ENCODE measurements at regions not wholly inside any gene's neighbourhood (a gene's known extent, or its start where the extent isn't known, plus 50 kb on each side); places are given as distances from the start of the nearest gene placed in this dataset.

DNA sequence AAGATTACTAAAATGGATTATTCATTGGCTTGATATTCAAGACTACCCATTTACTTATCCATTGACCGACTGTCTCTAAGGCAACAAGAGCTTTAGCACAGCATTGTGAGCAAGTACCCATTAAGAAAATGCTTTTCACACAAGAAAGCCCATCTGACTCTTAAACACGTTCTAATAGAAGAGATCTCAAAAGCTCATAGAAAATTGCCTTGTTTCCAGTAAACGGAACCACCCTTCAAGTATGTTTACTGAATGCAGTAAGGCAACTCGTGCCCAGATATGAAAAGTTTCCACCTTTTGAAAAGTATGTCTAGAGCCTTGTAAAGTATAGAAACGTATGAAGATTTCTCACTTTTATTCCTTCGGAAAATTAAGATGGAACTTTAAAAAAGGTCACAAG is 655.3 kb upstream of the ALCAM start:
- Histone ChIP-seq H3K4me2 (ENCODE audit: low read length) (no peak overlapping the region), H3K9ac (ENCODE audit: low read length) (no peak overlapping the region), H2AFZ (ENCODE audit: low read depth, low read length) (no peak overlapping the region)

DNA sequence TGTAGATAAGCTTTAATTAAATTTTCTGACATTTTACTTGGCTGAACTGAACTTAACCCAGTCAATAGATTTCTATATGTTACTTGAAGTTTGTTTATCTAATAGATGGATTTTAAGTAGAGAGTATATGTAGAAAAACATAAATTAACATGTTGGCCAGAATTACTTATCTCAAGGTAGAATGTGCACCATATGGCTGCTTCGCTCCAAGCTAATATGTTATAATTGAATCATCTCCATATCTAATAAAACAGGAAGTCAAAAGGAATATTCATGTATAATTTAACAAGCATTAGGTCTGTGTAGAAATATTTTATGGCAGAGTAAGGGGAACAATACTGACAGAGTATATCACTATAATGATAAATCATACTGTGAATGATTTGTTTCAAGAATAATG is 650.7 kb upstream of the ALCAM start:
- H3K36me3 ChIP-seq (ENCODE audit: insufficient read depth, low read length), result no peaks in the 10 kb centered on the region
- H3K27me3 ChIP-seq (ENCODE audit: insufficient read depth, low read depth, low read length), result no peaks in the 10 kb centered on the region
- no peak overlapping the region for H2AFZ ChIP-seq (ENCODE audit: low read depth, low read length)
- H3K9me2 ChIP-seq (ENCODE audit: insufficient read depth, low read length), result no peaks in the 10 kb centered on the region
- no peaks in the 10 kb centered on the region for H3F3A ChIP-seq (ENCODE audit: insufficient read depth, low read length, poor library complexity, severe bottlenecking)
- TF ChIP-seq EZH2 (IDR thresholded peaks at IDR 0.05; ENCODE audit: borderline replicate concordance, insufficient read depth, low read length, poor library complexity, severe bottlenecking), result no peak
- TF ChIP-seq, protein P1, sequence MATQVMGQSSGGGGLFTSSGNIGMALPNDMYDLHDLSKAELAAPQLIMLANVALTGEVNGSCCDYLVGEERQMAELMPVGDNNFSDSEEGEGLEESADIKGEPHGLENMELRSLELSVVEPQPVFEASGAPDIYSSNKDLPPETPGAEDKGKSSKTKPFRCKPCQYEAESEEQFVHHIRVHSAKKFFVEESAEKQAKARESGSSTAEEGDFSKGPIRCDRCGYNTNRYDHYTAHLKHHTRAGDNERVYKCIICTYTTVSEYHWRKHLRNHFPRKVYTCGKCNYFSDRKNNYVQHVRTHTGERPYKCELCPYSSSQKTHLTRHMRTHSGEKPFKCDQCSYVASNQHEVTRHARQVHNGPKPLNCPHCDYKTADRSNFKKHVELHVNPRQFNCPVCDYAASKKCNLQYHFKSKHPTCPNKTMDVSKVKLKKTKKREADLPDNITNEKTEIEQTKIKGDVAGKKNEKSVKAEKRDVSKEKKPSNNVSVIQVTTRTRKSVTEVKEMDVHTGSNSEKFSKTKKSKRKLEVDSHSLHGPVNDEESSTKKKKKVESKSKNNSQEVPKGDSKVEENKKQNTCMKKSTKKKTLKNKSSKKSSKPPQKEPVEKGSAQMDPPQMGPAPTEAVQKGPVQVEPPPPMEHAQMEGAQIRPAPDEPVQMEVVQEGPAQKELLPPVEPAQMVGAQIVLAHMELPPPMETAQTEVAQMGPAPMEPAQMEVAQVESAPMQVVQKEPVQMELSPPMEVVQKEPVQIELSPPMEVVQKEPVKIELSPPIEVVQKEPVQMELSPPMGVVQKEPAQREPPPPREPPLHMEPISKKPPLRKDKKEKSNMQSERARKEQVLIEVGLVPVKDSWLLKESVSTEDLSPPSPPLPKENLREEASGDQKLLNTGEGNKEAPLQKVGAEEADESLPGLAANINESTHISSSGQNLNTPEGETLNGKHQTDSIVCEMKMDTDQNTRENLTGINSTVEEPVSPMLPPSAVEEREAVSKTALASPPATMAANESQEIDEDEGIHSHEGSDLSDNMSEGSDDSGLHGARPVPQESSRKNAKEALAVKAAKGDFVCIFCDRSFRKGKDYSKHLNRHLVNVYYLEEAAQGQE (IDR thresholded peaks at IDR 0.05; ENCODE audit: borderline replicate concordance), result no peak
- TF ChIP-seq SMC3 (conservative IDR thresholded peaks at IDR 0.05; ENCODE audit: poor library complexity), result no peak
- no peak for TF ChIP-seq TAF1 (IDR thresholded peaks at IDR 0.05; ENCODE audit: low read depth)
- TF ChIP-seq RAD21 (conservative IDR thresholded peaks at IDR 0.05), result no peak
- no peak overlapping the region for H3K4me2 ChIP-seq (ENCODE audit: low read length)
- H3K27ac ChIP-seq (ENCODE audit: low read length), result no peak overlapping the region
- no peak overlapping the region for H3K4me3 ChIP-seq (ENCODE audit: low read length)
- H3K9me3 ChIP-seq (ENCODE audit: low read length), result no peaks in the 10 kb centered on the region
- no peaks in the 10 kb centered on the region for H3K79me2 ChIP-seq (replicated peaks; ENCODE audit: insufficient read depth, low read length)
- no peak overlapping the region for H3K9ac ChIP-seq (ENCODE audit: low read length)
- no peaks in the 10 kb centered on the region for H4K20me1 ChIP-seq (ENCODE audit: insufficient read depth)

More for the DNA sequence above, 655.3 kb upstream of the ALCAM start:
- Histone ChIP-seq H3K36me3 (ENCODE audit: insufficient read depth, low read length) (no peaks in the 10 kb centered on the region), H3K79me2 (replicated peaks; ENCODE audit: insufficient read depth, low read length) (no peaks in the 10 kb centered on the region), H3K9me3 (ENCODE audit: low read length) (no peaks in the 10 kb centered on the region), H3K27me3 (ENCODE audit: insufficient read depth, low read depth, low read length) (no peaks in the 10 kb centered on the region), H3K27ac (ENCODE audit: low read length) (no peak overlapping the region), H4K20me1 (ENCODE audit: insufficient read depth) (no peaks in the 10 kb centered on the region), H3F3A (ENCODE audit: insufficient read depth, low read length, poor library complexity, severe bottlenecking) (no peaks in the 10 kb centered on the region), H3K9me2 (ENCODE audit: insufficient read depth, low read length) (no peaks in the 10 kb centered on the region), H3K4me3 (ENCODE audit: low read length) (no peak overlapping the region)
- TF ChIP-seq TAF1 (IDR thresholded peaks at IDR 0.05; ENCODE audit: low read depth) (no peak), EP300 (conservative IDR thresholded peaks at IDR 0.05; ENCODE audit: poor library complexity, severe bottlenecking) (peak; percentile 48), SMC3 (conservative IDR thresholded peaks at IDR 0.05; ENCODE audit: poor library complexity) (no peak), POLR2AphosphoS5 (IDR thresholded peaks at IDR 0.05) (peak; percentile 80), EZH2 (IDR thresholded peaks at IDR 0.05; ENCODE audit: borderline replicate concordance, insufficient read depth, low read length, poor library complexity, severe bottlenecking) (no peak)
- TF ChIP-seq, protein P1 (IDR thresholded peaks at IDR 0.05; ENCODE audit: borderline replicate concordance), result peak; percentile 22
